GM12864 (cell line): ENCODE measurements at regions not wholly inside any gene's neighbourhood (a gene's known extent, or its start where the extent isn't known, plus 50 kb on each side); places are given as distances from the start of the nearest gene placed in this dataset.

Source experiments
- DNase-seq: peaks from one replicate; pipeline ENCODE4 v3.0.0-alpha.2; 2011; ENCODE audit warnings: low read depth
- H3K4me3 ChIP-seq: 2 replicates; pipeline ENCODE4 v1.5.1; 2011; ENCODE audit warnings: mild to moderate bottlenecking, low read depth, low read length, control low read depth
- CTCF ChIP-seq: IDR thresholded peaks from 2 replicates; pipeline ENCODE4 v1.5.1; 2011; ENCODE audit warnings: low read depth, mild to moderate bottlenecking, moderate library complexity, low read length, control low read depth, inconsistent platforms; ENCODE audit errors: missing control alignments

- TF ChIP-seq CTCF: no peak
- no peak for DNase-seq
- no peak overlapping the region for H3K4me3 ChIP-seq
These were observed 294.4 kb downstream of the NPIPA8 start for GRCh38 chr16:18041864-18042834.

- no peak for DNase-seq
- H3K4me3 ChIP-seq: no peak overlapping the region
- no peak for TF ChIP-seq CTCF
These were observed 296.6 kb downstream of the NPIPA8 start for GRCh38 chr16:18039931-18040330.

- DNase-seq: no peak
- no peak overlapping the region for H3K4me3 ChIP-seq
- TF ChIP-seq CTCF: no peak
These were observed 299.5 kb downstream of the NPIPA8 start for GRCh38 chr16:18037051-18037450.

- DNase-seq: no peak
- no peak for TF ChIP-seq CTCF
- no peak overlapping the region for H3K4me3 ChIP-seq
These were observed 311.9 kb downstream of the NPIPA8 start for GRCh38 chr16:18024611-18025010.

- DNase-seq: no peak
- no peak overlapping the region for H3K4me3 ChIP-seq
- no peak for TF ChIP-seq CTCF
These were observed 318.2 kb downstream of the NPIPA8 start for GRCh38 chr16:18018376-18018775.

GRCh38 chr16:18013863-18014262, 322.7 kb downstream of the NPIPA8 start:
- no peak overlapping the region for H3K4me3 ChIP-seq
- DNase-seq: no peak
- TF ChIP-seq CTCF: no peak

GRCh38 chr16:18008356-18008755, 328.2 kb downstream of the NPIPA8 start:
- TF ChIP-seq CTCF: no peak
- no peak overlapping the region for H3K4me3 ChIP-seq
- DNase-seq: no peak
